ENCODE measurements at regions not wholly inside any gene's neighbourhood (a gene's known extent, or its start where the extent isn't known, plus 50 kb on each side); places are given as distances from the start of the nearest gene placed in this dataset.

GRCh38 chr13:86760620-86761019 lies 910.6 kb upstream of the SLITRK5 start:
- Mint-ChIP-seq H3K27ac (no peak overlapping the region), H3K27me3 (ENCODE audit: low read depth) (peaks cover 2% of the 10 kb centered on the region; the same call in 1 of the 2 replicates), H3K9me3 (peaks cover 50% of the 10 kb centered on the region), H3K36me3 (no peaks in the 10 kb centered on the region; the same call in 1 of the 2 replicates), H3K4me3 (no peak overlapping the region), H3K4me1 (peaks cover 10% of the 10 kb centered on the region)
- ChIA-PET CTCF (no interaction called here), POLR2A (no interaction called here)
- DNase-seq (ENCODE audit: low spot score) (no peak), ATAC-seq (no peak)
- no peak for TF ChIP-seq MLX (CRISPR knock-in tag; IDR thresholded peaks at IDR 0.05)
- TF ChIP-seq ESRRA (CRISPR knock-in tag; IDR thresholded peaks at IDR 0.05; ENCODE audit: borderline replicate concordance) = no peak
- no peak for TF ChIP-seq ETV6 (CRISPR knock-in tag; IDR thresholded peaks at IDR 0.05)
- TF ChIP-seq PRRX2 (CRISPR knock-in tag; IDR thresholded peaks at IDR 0.05) = no peak
- TF ChIP-seq TCF7 (CRISPR knock-in tag; IDR thresholded peaks at IDR 0.05; ENCODE audit: low read depth) = no peak
- no peak for TF ChIP-seq GABPB1 (CRISPR knock-in tag; IDR thresholded peaks at IDR 0.05)
- TF ChIP-seq ZNF423 (CRISPR knock-in tag; IDR thresholded peaks at IDR 0.05) = no peak
- TF ChIP-seq CBFB (CRISPR knock-in tag; IDR thresholded peaks at IDR 0.05; ENCODE audit: low read depth) = no peak
- no peak for TF ChIP-seq TP53 (CRISPR knock-in tag; IDR thresholded peaks at IDR 0.05)
- TF ChIP-seq ZNF396 (CRISPR knock-in tag; IDR thresholded peaks at IDR 0.05; ENCODE audit: borderline replicate concordance) = no peak
- TF ChIP-seq ZNF232 (CRISPR knock-in tag; IDR thresholded peaks at IDR 0.05) = no peak
- no peak for TF ChIP-seq IRF2 (CRISPR knock-in tag; IDR thresholded peaks at IDR 0.05; ENCODE audit: borderline replicate concordance, low read depth)
- TF ChIP-seq ZNF281 (CRISPR knock-in tag; IDR thresholded peaks at IDR 0.05) = no peak
- TF ChIP-seq NR2C2 (CRISPR knock-in tag; IDR thresholded peaks at IDR 0.05) = no peak
- no peak for TF ChIP-seq E2F5 (CRISPR knock-in tag; IDR thresholded peaks at IDR 0.05)
- no peak for TF ChIP-seq EMX1 (CRISPR knock-in tag; IDR thresholded peaks at IDR 0.05)
- no peak for TF ChIP-seq HMGXB4 (CRISPR knock-in tag; IDR thresholded peaks at IDR 0.05)

GRCh38 chr13:86765462-86765861 lies 905.7 kb upstream of the SLITRK5 start:
- ATAC-seq (no peak), DNase-seq (ENCODE audit: low spot score) (no peak)
- H3K27me3 Mint-ChIP-seq (ENCODE audit: low read depth) = peaks cover 2% of the 10 kb centered on the region; the same call in 1 of the 2 replicates
- H3K9me3 Mint-ChIP-seq = peaks cover 42% of the 10 kb centered on the region
- ChIA-PET CTCF (no interaction called here), POLR2A (no interaction called here)
- H3K27ac Mint-ChIP-seq = no peak overlapping the region
- H3K36me3 Mint-ChIP-seq = no peaks in the 10 kb centered on the region
- no peaks in the 10 kb centered on the region for H3K4me1 Mint-ChIP-seq
- no peak overlapping the region for H3K4me3 Mint-ChIP-seq
- TF ChIP-seq ATF3 (CRISPR knock-in tag; conservative IDR thresholded peaks at IDR 0.05) = no peak
- TF ChIP-seq TEAD4 (CRISPR knock-in tag; IDR thresholded peaks at IDR 0.05) = no peak
- TF ChIP-seq ATF6 (CRISPR knock-in tag; IDR thresholded peaks at IDR 0.05) = no peak
- TF ChIP-seq E2F5 (CRISPR knock-in tag; IDR thresholded peaks at IDR 0.05) = no peak
- no peak for TF ChIP-seq RELA (CRISPR knock-in tag; IDR thresholded peaks at IDR 0.05; ENCODE audit: borderline replicate concordance)
- TF ChIP-seq ZBTB43 (CRISPR knock-in tag; IDR thresholded peaks at IDR 0.05) = no peak
- TF ChIP-seq ZNF317 (CRISPR knock-in tag; IDR thresholded peaks at IDR 0.05; ENCODE audit: borderline replicate concordance, low read depth) = no peak
- no peak for TF ChIP-seq USF1 (CRISPR knock-in tag; IDR thresholded peaks at IDR 0.05)
- TF ChIP-seq NR3C1 (CRISPR knock-in tag; conservative IDR thresholded peaks at IDR 0.05; ENCODE audit: low read depth) = no peak

All from WTC11 (cell line).